Activated naive CD8-positive, alpha-beta T cell (primary cell): ENCODE measurements at regions not wholly inside any gene's neighbourhood (a gene's known extent, or its start where the extent isn't known, plus 50 kb on each side); places are given as distances from the start of the nearest gene placed in this dataset.
"Not testable (repeated sequence)": the region's sequence is repeated elsewhere in the genome, so short reads cannot be mapped to it uniquely, and the experiment has no call there.

Experiments used
- H3K27ac Mint-ChIP-seq: one replicate; pipeline ENCODE4 v1.8.0; 2021; ENCODE audit warnings: mixed read lengths
- H3K27me3 Mint-ChIP-seq: one replicate; pipeline ENCODE4 v1.8.0; 2021; ENCODE audit warnings: mixed read lengths
- H3K36me3 Mint-ChIP-seq: one replicate; pipeline ENCODE4 v1.8.0; 2021; ENCODE audit warnings: mixed read lengths
- H3K4me1 Mint-ChIP-seq: one replicate; pipeline ENCODE4 v1.8.0; 2021; ENCODE audit warnings: low read depth, mixed read lengths
- H3K4me3 Mint-ChIP-seq: one replicate; pipeline ENCODE4 v1.8.0; 2021; ENCODE audit warnings: mild to moderate bottlenecking, mixed read lengths
- H3K9me3 Mint-ChIP-seq: one replicate; pipeline ENCODE4 v1.8.0; 2021; ENCODE audit warnings: low read depth, mixed read lengths

GRCh38 chr1:58233729-58234128 lies 312.8 kb downstream of the OMA1 start:
- Mint-ChIP-seq H3K4me3 (no peak overlapping the region), H3K27ac (no peak overlapping the region), H3K4me1 (no peaks in the 10 kb centered on the region), H3K36me3 (no peaks in the 10 kb centered on the region), H3K27me3 (peaks cover 1% of the 10 kb centered on the region), H3K9me3 (no peaks in the 10 kb centered on the region)

DNA sequence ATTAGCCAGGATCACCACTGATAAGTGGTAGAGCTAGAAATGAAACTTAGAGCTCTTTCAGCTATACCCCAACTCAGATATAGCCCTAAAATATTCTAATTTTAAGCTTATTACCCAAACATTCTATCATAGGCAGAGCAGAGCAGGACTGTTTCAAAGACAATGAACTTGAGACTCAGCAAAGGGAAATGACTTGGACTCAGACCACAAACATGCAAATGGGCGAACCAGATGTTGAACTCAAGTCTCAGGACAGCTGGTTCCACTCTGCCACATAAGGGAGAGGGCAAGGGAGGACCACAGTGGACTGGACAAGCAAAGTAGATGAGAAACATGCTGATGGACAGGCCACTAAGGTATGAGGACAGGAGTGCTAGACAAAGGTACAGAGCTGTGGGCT lies 315.3 kb downstream of the OMA1 start:
- Mint-ChIP-seq H3K9me3 (no peaks in the 10 kb centered on the region), H3K4me3 (no peak overlapping the region), H3K27ac (no peak overlapping the region), H3K27me3 (no peaks in the 10 kb centered on the region), H3K4me1 (no peaks in the 10 kb centered on the region), H3K36me3 (no peaks in the 10 kb centered on the region)

- Mint-ChIP-seq H3K4me1 (no peaks in the 10 kb centered on the region), H3K27me3 (no peaks in the 10 kb centered on the region), H3K4me3 (no peak overlapping the region), H3K27ac (no peak overlapping the region), H3K9me3 (no peaks in the 10 kb centered on the region), H3K36me3 (no peaks in the 10 kb centered on the region)
These were observed 318.9 kb downstream of the OMA1 start for GRCh38 chr1:58227604-58228003.

- no peaks in the 10 kb centered on the region for H3K36me3 Mint-ChIP-seq
- no peak overlapping the region for H3K27ac Mint-ChIP-seq
- H3K4me3 Mint-ChIP-seq, result no peak overlapping the region
These were observed 323.0 kb downstream of the OMA1 start for GRCh38 chr1:58223522-58223921.

GRCh38 chr1:58220836-58221472 lies 325.6 kb downstream of the OMA1 start:
- H3K27ac Mint-ChIP-seq, result no peak overlapping the region
- no peaks in the 10 kb centered on the region for H3K36me3 Mint-ChIP-seq
- no peaks in the 10 kb centered on the region for H3K9me3 Mint-ChIP-seq
- no peaks in the 10 kb centered on the region for H3K4me1 Mint-ChIP-seq
- H3K4me3 Mint-ChIP-seq, result no peak overlapping the region
- H3K27me3 Mint-ChIP-seq, result no peaks in the 10 kb centered on the region

More at GRCh38 chr1:58223522-58223921, 323.0 kb downstream of the OMA1 start:
- Mint-ChIP-seq H3K4me1 (no peaks in the 10 kb centered on the region), H3K9me3 (no peaks in the 10 kb centered on the region), H3K27me3 (no peaks in the 10 kb centered on the region)

- H3K4me3 Mint-ChIP-seq, H3K4me1 Mint-ChIP-seq, H3K27ac Mint-ChIP-seq, H3K36me3 Mint-ChIP-seq, H3K27me3 Mint-ChIP-seq, H3K9me3 Mint-ChIP-seq: not testable (repeated sequence)
These were observed 330.4 kb downstream of the OMA1 start for GRCh38 chr1:58216169-58216568.

GRCh38 chr1:58214674-58215073 lies 331.9 kb downstream of the OMA1 start:
- Mint-ChIP-seq H3K4me1 (no peaks in the 10 kb centered on the region), H3K27me3 (peaks cover 7% of the 10 kb centered on the region)

DNA sequence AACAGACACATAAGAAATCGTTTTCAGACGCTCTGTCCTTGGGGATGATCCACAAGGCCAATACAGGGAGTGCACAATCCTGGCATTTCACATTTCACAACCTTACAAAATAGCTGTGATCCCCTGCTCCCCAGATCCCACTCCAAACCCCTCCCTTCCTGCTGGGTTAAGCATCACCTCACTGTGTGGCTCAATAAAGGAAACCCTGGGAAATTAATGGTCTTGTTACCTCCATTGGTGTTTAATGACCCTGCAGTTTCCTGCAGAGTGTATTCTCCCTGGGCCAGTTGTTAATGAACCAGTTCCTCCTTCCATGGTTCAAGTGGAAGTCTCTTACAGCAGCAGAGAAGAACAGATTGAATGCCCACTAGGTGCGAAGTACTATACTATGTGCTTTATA lies 334.7 kb downstream of the OMA1 start:
- no peaks in the 10 kb centered on the region for H3K36me3 Mint-ChIP-seq
- no peaks in the 10 kb centered on the region for H3K9me3 Mint-ChIP-seq
- no peaks in the 10 kb centered on the region for H3K4me1 Mint-ChIP-seq
- no peak overlapping the region for H3K4me3 Mint-ChIP-seq
- no peak overlapping the region for H3K27ac Mint-ChIP-seq
- peaks cover 7% of the 10 kb centered on the region for H3K27me3 Mint-ChIP-seq

More at GRCh38 chr1:58214674-58215073, 331.9 kb downstream of the OMA1 start:
- Mint-ChIP-seq H3K4me3 (no peak overlapping the region), H3K36me3 (no peaks in the 10 kb centered on the region), H3K9me3 (no peaks in the 10 kb centered on the region), H3K27ac (no peak overlapping the region)

DNA sequence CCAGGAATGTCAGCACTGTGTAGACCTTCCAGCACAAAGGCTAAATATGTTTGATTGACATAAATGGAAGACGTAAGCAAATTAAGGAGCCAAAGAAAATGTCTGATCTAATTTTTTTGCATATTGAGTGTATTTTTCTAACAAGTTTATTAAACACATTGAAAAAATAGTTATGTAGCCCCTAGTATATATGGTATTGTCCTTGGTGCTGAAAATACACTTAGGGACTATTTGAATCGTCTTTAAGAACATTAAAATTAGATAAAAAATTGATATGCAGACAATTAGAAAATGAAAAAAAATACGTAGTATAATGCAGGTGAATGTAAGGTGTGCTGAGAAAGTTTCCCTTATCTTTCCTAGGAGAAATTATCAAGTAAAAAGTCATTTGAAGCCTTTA lies 337.0 kb downstream of the OMA1 start:
- Mint-ChIP-seq H3K4me3 (no peak overlapping the region), H3K4me1 (no peaks in the 10 kb centered on the region), H3K27ac (no peak overlapping the region), H3K36me3 (no peaks in the 10 kb centered on the region), H3K9me3 (no peaks in the 10 kb centered on the region), H3K27me3 (peaks cover 7% of the 10 kb centered on the region)

- no peaks in the 10 kb centered on the region for H3K36me3 Mint-ChIP-seq
- no peaks in the 10 kb centered on the region for H3K4me1 Mint-ChIP-seq
- no peak overlapping the region for H3K27ac Mint-ChIP-seq
- H3K9me3 Mint-ChIP-seq, result no peaks in the 10 kb centered on the region
- peaks cover 3% of the 10 kb centered on the region for H3K27me3 Mint-ChIP-seq
- H3K4me3 Mint-ChIP-seq, result no peak overlapping the region
These were observed 339.8 kb downstream of the OMA1 start for GRCh38 chr1:58206749-58207148.

DNA sequence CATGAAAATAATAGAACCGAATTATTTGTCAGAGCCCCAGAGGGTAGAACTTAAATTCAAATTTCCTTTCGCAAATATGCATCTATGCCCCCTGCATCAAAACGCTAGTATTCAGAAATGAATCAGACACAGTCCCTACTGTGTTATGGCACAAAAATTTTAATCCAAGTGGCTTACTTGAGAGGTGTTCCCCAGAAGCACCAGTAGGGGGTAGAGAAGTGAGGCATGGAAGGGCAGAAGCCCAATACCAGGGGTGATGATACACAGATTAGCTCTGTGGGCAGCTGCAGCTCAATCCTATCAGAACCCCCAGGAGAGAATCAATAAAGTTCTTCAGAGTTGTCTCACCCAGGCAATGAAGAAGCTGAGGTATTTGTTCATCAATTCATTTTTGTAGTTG lies 342.2 kb downstream of the OMA1 start:
- Mint-ChIP-seq H3K4me1 (no peaks in the 10 kb centered on the region), H3K36me3 (no peaks in the 10 kb centered on the region), H3K27me3 (peaks cover 2% of the 10 kb centered on the region), H3K4me3 (no peak overlapping the region), H3K27ac (no peak overlapping the region), H3K9me3 (no peaks in the 10 kb centered on the region)

- Mint-ChIP-seq H3K4me3 (no peak overlapping the region), H3K36me3 (no peaks in the 10 kb centered on the region), H3K9me3 (peaks cover 4% of the 10 kb centered on the region), H3K27me3 (peaks cover 2% of the 10 kb centered on the region), H3K27ac (no peak overlapping the region), H3K4me1 (no peaks in the 10 kb centered on the region)
These were observed 344.9 kb downstream of the OMA1 start for GRCh38 chr1:58201492-58202106.

- H3K9me3 Mint-ChIP-seq, result peaks cover 4% of the 10 kb centered on the region
- H3K27me3 Mint-ChIP-seq, result peaks cover 2% of the 10 kb centered on the region
- H3K36me3 Mint-ChIP-seq, result no peaks in the 10 kb centered on the region
- H3K4me3 Mint-ChIP-seq, result no peak overlapping the region
- no peak overlapping the region for H3K27ac Mint-ChIP-seq
- H3K4me1 Mint-ChIP-seq, result no peaks in the 10 kb centered on the region
These were observed 346.1 kb downstream of the OMA1 start for GRCh38 chr1:58200437-58200836.

DNA sequence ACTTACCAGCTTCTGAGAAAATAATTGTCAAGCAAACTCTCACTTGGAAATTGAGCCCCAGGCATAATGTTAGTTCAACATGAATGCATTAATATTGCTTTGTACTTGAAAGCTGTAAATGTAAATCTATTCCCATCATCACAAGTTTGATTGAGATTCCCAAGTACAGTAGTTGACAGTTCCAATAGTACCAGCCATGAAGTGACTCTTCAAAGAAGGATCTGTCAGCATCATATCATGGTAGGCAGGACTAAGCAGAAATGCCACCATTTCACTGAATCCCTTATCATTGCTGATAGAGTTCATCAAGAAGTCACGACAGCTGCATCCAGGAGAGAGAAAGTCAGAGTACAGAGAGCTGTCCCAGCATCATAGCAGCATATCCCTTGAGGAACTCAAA lies 348.7 kb downstream of the OMA1 start:
- Mint-ChIP-seq H3K36me3 (no peaks in the 10 kb centered on the region), H3K4me3 (no peak overlapping the region), H3K27me3 (peaks cover 4% of the 10 kb centered on the region), H3K27ac (no peak overlapping the region), H3K4me1 (no peaks in the 10 kb centered on the region), H3K9me3 (peaks cover 4% of the 10 kb centered on the region)

- H3K4me1 Mint-ChIP-seq, result no peaks in the 10 kb centered on the region
- no peak overlapping the region for H3K27ac Mint-ChIP-seq
- no peak overlapping the region for H3K4me3 Mint-ChIP-seq
- peaks cover 10% of the 10 kb centered on the region for H3K27me3 Mint-ChIP-seq
- peaks cover 2% of the 10 kb centered on the region for H3K36me3 Mint-ChIP-seq
- no peaks in the 10 kb centered on the region for H3K9me3 Mint-ChIP-seq
These were observed 356.1 kb downstream of the OMA1 start for GRCh38 chr1:58190267-58190988.
